ENCODE measurements at regions not wholly inside any gene's neighbourhood (a gene's known extent, or its start where the extent isn't known, plus 50 kb on each side); places are given as distances from the start of the nearest gene placed in this dataset.

GRCh38 chr4:81375745-81376144, 96.0 kb downstream of the RASGEF1B start:
- TF ChIP-seq PAX5 (IDR thresholded peaks at IDR 0.05; ENCODE audit: insufficient read depth, low read length, severe bottlenecking) (no peak), POLR2AphosphoS5 (IDR thresholded peaks at IDR 0.05; ENCODE audit: low read depth, low read length) (no peak), POLR2A (IDR thresholded peaks at IDR 0.05; ENCODE audit: low read depth, low read length) (no peak)
- DNase-seq (ENCODE audit: insufficient read length, low spot score) = no peak
- no peak for FAIRE-seq

- FAIRE-seq (no peak), DNase-seq (ENCODE audit: insufficient read length, low spot score) (no peak)
These were observed 101.8 kb downstream of the RASGEF1B start for GRCh38 chr4:81369886-81370285.

GRCh38 chr4:81366779-81367178, 104.9 kb downstream of the RASGEF1B start:
- TF ChIP-seq PAX5 (IDR thresholded peaks at IDR 0.05; ENCODE audit: insufficient read depth, low read length, severe bottlenecking) (no peak), SPI1 (IDR thresholded peaks at IDR 0.05; ENCODE audit: low read depth, low read length) (no peak), POU2F2 (IDR thresholded peaks at IDR 0.05; ENCODE audit: low read depth, low read length) (no peak), TAF1 (IDR thresholded peaks at IDR 0.05; ENCODE audit: low read depth, low read length) (no peak), POLR2AphosphoS5 (IDR thresholded peaks at IDR 0.05; ENCODE audit: low read depth, low read length) (no peak), POLR2A (IDR thresholded peaks at IDR 0.05; ENCODE audit: low read depth, low read length) (no peak)
- FAIRE-seq = no peak
- no peak for DNase-seq (ENCODE audit: insufficient read length, low spot score)

More at GRCh38 chr4:81369886-81370285, 101.8 kb downstream of the RASGEF1B start:
- no peak for TF ChIP-seq TAF1 (IDR thresholded peaks at IDR 0.05; ENCODE audit: low read depth, low read length)
- no peak for TF ChIP-seq POLR2AphosphoS5 (IDR thresholded peaks at IDR 0.05; ENCODE audit: low read depth, low read length)
- no peak for TF ChIP-seq POLR2A (IDR thresholded peaks at IDR 0.05; ENCODE audit: low read depth, low read length)
- TF ChIP-seq SPI1 (IDR thresholded peaks at IDR 0.05; ENCODE audit: low read depth, low read length) = no peak
- TF ChIP-seq POU2F2 (IDR thresholded peaks at IDR 0.05; ENCODE audit: low read depth, low read length) = no peak
- no peak for TF ChIP-seq PAX5 (IDR thresholded peaks at IDR 0.05; ENCODE audit: insufficient read depth, low read length, severe bottlenecking)

GRCh38 chr4:81360737-81361136, 111.0 kb downstream of the RASGEF1B start:
- TF ChIP-seq SPI1 (IDR thresholded peaks at IDR 0.05; ENCODE audit: low read depth, low read length) (no peak), POU2F2 (IDR thresholded peaks at IDR 0.05; ENCODE audit: low read depth, low read length) (no peak), PAX5 (IDR thresholded peaks at IDR 0.05; ENCODE audit: insufficient read depth, low read length, severe bottlenecking) (no peak), POLR2A (IDR thresholded peaks at IDR 0.05; ENCODE audit: low read depth, low read length) (no peak), POLR2AphosphoS5 (IDR thresholded peaks at IDR 0.05; ENCODE audit: low read depth, low read length) (no peak), TAF1 (IDR thresholded peaks at IDR 0.05; ENCODE audit: low read depth, low read length) (no peak)
- FAIRE-seq = no peak
- DNase-seq (ENCODE audit: insufficient read length, low spot score) = no peak

GRCh38 chr4:81359207-81359606, 112.5 kb downstream of the RASGEF1B start:
- no peak for FAIRE-seq
- no peak for DNase-seq (ENCODE audit: insufficient read length, low spot score)
- TF ChIP-seq POLR2A (IDR thresholded peaks at IDR 0.05; ENCODE audit: low read depth, low read length) = no peak
- TF ChIP-seq PAX5 (IDR thresholded peaks at IDR 0.05; ENCODE audit: insufficient read depth, low read length, severe bottlenecking) = no peak
- no peak for TF ChIP-seq SPI1 (IDR thresholded peaks at IDR 0.05; ENCODE audit: low read depth, low read length)
- no peak for TF ChIP-seq TAF1 (IDR thresholded peaks at IDR 0.05; ENCODE audit: low read depth, low read length)
- TF ChIP-seq POLR2AphosphoS5 (IDR thresholded peaks at IDR 0.05; ENCODE audit: low read depth, low read length) = no peak
- no peak for TF ChIP-seq POU2F2 (IDR thresholded peaks at IDR 0.05; ENCODE audit: low read depth, low read length)

- DNase-seq (ENCODE audit: insufficient read length, low spot score) = no peak
- TF ChIP-seq PAX5 (IDR thresholded peaks at IDR 0.05; ENCODE audit: insufficient read depth, low read length, severe bottlenecking) (no peak), SPI1 (IDR thresholded peaks at IDR 0.05; ENCODE audit: low read depth, low read length) (no peak), TAF1 (IDR thresholded peaks at IDR 0.05; ENCODE audit: low read depth, low read length) (no peak), POU2F2 (IDR thresholded peaks at IDR 0.05; ENCODE audit: low read depth, low read length) (no peak), POLR2A (IDR thresholded peaks at IDR 0.05; ENCODE audit: low read depth, low read length) (no peak), POLR2AphosphoS5 (IDR thresholded peaks at IDR 0.05; ENCODE audit: low read depth, low read length) (no peak)
- FAIRE-seq = no peak
These were observed 113.6 kb downstream of the RASGEF1B start for GRCh38 chr4:81358154-81358553.

GRCh38 chr4:81356621-81357020, 115.1 kb downstream of the RASGEF1B start:
- FAIRE-seq (no peak), DNase-seq (ENCODE audit: insufficient read length, low spot score) (no peak)
- TF ChIP-seq TAF1 (IDR thresholded peaks at IDR 0.05; ENCODE audit: low read depth, low read length) (no peak), POU2F2 (IDR thresholded peaks at IDR 0.05; ENCODE audit: low read depth, low read length) (no peak), POLR2A (IDR thresholded peaks at IDR 0.05; ENCODE audit: low read depth, low read length) (no peak), POLR2AphosphoS5 (IDR thresholded peaks at IDR 0.05; ENCODE audit: low read depth, low read length) (no peak), SPI1 (IDR thresholded peaks at IDR 0.05; ENCODE audit: low read depth, low read length) (no peak), PAX5 (IDR thresholded peaks at IDR 0.05; ENCODE audit: insufficient read depth, low read length, severe bottlenecking) (no peak)

- DNase-seq (ENCODE audit: insufficient read length, low spot score) (no peak), FAIRE-seq (no peak)
- TF ChIP-seq SPI1 (IDR thresholded peaks at IDR 0.05; ENCODE audit: low read depth, low read length) (no peak), TAF1 (IDR thresholded peaks at IDR 0.05; ENCODE audit: low read depth, low read length) (no peak), POLR2AphosphoS5 (IDR thresholded peaks at IDR 0.05; ENCODE audit: low read depth, low read length) (no peak), PAX5 (IDR thresholded peaks at IDR 0.05; ENCODE audit: insufficient read depth, low read length, severe bottlenecking) (no peak), POLR2A (IDR thresholded peaks at IDR 0.05; ENCODE audit: low read depth, low read length) (no peak), POU2F2 (IDR thresholded peaks at IDR 0.05; ENCODE audit: low read depth, low read length) (no peak)
These were observed 116.6 kb downstream of the RASGEF1B start for GRCh38 chr4:81355136-81355535.

- no peak for DNase-seq (ENCODE audit: insufficient read length, low spot score)
- FAIRE-seq = no peak
- TF ChIP-seq POU2F2 (IDR thresholded peaks at IDR 0.05; ENCODE audit: low read depth, low read length) = no peak
- no peak for TF ChIP-seq TAF1 (IDR thresholded peaks at IDR 0.05; ENCODE audit: low read depth, low read length)
- TF ChIP-seq POLR2A (IDR thresholded peaks at IDR 0.05; ENCODE audit: low read depth, low read length) = no peak
These were observed 117.8 kb downstream of the RASGEF1B start for GRCh38 chr4:81353861-81354260.

GRCh38 chr4:81352446-81352835, 119.3 kb downstream of the RASGEF1B start:
- FAIRE-seq = no peak
- TF ChIP-seq POLR2A (IDR thresholded peaks at IDR 0.05; ENCODE audit: low read depth, low read length) (no peak), SPI1 (IDR thresholded peaks at IDR 0.05; ENCODE audit: low read depth, low read length) (no peak), POU2F2 (IDR thresholded peaks at IDR 0.05; ENCODE audit: low read depth, low read length) (no peak), TAF1 (IDR thresholded peaks at IDR 0.05; ENCODE audit: low read depth, low read length) (no peak), PAX5 (IDR thresholded peaks at IDR 0.05; ENCODE audit: insufficient read depth, low read length, severe bottlenecking) (no peak), POLR2AphosphoS5 (IDR thresholded peaks at IDR 0.05; ENCODE audit: low read depth, low read length) (no peak)
- no peak for DNase-seq (ENCODE audit: insufficient read length, low spot score)
